ENCODE measurements at regions not wholly inside any gene's neighbourhood (a gene's known extent, or its start where the extent isn't known, plus 50 kb on each side); places are given as distances from the start of the nearest gene placed in this dataset.
"Not testable (repeated sequence)": the region's sequence is repeated elsewhere in the genome, so short reads cannot be mapped to it uniquely, and the experiment has no call there.

- ATAC-seq (ENCODE audit: low read depth in 2 of 2) (no peak), DNase-seq (no peak)
- Mint-ChIP-seq H3K4me3 (no peak overlapping the region), H3K27ac (no peak overlapping the region), H3K27me3 (peaks cover under 1 to 21% (median 7%) of the 10 kb centered on the region in 3 donors), H3K9me3 (peaks cover 0 to 6% (median 3%) of the 10 kb centered on the region in 7 donors), H3K36me3 (peaks cover 0 to 5% of the 10 kb centered on the region in 2 donors), H3K4me1 (no peaks in the 10 kb centered on the region)
These were observed 76.3 kb upstream of the ID2 start for GRCh38 chr2:8605351-8606065.

GRCh38 chr2:8606226-8606625, 75.6 kb upstream of the ID2 start:
- Mint-ChIP-seq H3K4me1 (no peaks in the 10 kb centered on the region), H3K36me3 (peaks cover 0 to 12% of the 10 kb centered on the region in 2 donors), H3K9me3 (peaks cover 5 to 13% (median 9%) of the 10 kb centered on the region in 7 donors), H3K27me3 (peaks cover 4 to 28% (median 14%) of the 10 kb centered on the region in 3 donors), H3K27ac (peak overlapping the region in 1 of 6 donors; percentile 60), H3K4me3 (no peak overlapping the region)
- ATAC-seq (ENCODE audit: low read depth in 2 of 2) (no peak), DNase-seq (no peak)

- DNase-seq, result no peak
- Mint-ChIP-seq H3K27ac (no peak overlapping the region), H3K36me3 (peaks cover 0 to 13% of the 10 kb centered on the region in 2 donors), H3K4me1 (no peaks in the 10 kb centered on the region), H3K4me3 (no peak overlapping the region), H3K27me3 (peaks cover 4 to 31% (median 21%) of the 10 kb centered on the region in 3 donors), H3K9me3 (peaks cover 5 to 15% (median 9%) of the 10 kb centered on the region in 7 donors)
- no peak for ATAC-seq (ENCODE audit: low read depth in 2 of 2)
These were observed 75.0 kb upstream of the ID2 start for GRCh38 chr2:8606649-8607550.

DNA sequence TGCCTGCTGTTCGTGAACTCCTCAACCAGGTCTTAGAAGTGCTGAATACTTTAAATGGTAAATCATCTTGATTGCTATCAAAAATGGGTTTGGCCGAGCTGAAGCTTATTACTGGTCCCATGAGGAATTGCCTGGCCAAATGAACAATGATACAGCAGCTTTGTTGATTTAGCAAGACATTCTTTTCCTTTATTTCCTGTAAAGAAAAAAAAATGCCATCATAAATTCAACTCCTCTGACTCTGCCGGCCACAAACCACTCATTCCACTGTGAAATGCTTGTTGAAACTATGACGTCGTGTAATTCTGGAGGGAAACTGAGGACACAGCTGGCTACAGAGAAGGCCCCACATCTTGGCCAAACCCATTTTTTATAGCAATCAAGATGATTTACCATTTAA, 74.2 kb upstream of the ID2 start:
- DNase-seq, result no peak
- Mint-ChIP-seq H3K27me3 (peaks cover 4 to 33% (median 22%) of the 10 kb centered on the region in 3 donors), H3K9me3 (peaks cover 5 to 17% (median 9%) of the 10 kb centered on the region in 7 donors), H3K36me3 (peaks cover 0 to 13% of the 10 kb centered on the region in 2 donors), H3K4me1 (no peaks in the 10 kb centered on the region), H3K4me3 (no peak overlapping the region), H3K27ac (no peak overlapping the region)
- ATAC-seq (ENCODE audit: low read depth in 2 of 2), result no peak

DNA sequence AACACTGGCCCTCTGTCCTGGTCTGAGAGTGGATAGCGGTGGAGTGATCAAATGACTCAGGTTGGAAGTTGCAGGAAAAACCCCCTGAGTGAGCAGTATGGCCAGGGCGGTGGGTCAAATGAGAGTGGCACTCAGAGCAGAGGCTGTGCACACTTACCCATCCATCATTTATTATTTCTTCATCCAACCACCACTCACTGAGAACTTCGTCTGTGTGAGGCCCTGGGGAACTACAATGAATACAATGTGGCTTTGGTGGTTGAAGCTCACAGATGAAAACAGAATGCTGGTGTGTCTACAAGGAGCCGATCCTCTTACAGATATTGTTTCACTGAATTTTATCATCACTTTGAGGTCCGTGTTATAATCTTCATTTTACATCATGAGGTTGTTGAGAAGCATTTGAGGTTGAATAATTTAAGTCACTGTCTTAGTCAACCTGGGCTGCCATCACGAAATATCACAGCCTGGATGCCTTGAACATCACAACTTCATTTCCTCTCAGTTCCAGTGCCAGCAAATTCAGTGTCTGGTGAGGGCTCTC, 73.4 kb upstream of the ID2 start:
- ATAC-seq (ENCODE audit: low read depth in 2 of 2), result no peak
- Mint-ChIP-seq H3K4me1 (no peaks in the 10 kb centered on the region), H3K9me3 (peaks cover 5 to 17% (median 9%) of the 10 kb centered on the region in 7 donors), H3K36me3 (peaks cover 0 to 13% of the 10 kb centered on the region in 2 donors), H3K27ac (no peak overlapping the region), H3K27me3 (peaks cover 8 to 33% (median 22%) of the 10 kb centered on the region in 3 donors), H3K4me3 (no peak overlapping the region)
- no peak for DNase-seq

GRCh38 chr2:8609357-8609811, 72.5 kb upstream of the ID2 start:
- no peak for DNase-seq

DNA sequence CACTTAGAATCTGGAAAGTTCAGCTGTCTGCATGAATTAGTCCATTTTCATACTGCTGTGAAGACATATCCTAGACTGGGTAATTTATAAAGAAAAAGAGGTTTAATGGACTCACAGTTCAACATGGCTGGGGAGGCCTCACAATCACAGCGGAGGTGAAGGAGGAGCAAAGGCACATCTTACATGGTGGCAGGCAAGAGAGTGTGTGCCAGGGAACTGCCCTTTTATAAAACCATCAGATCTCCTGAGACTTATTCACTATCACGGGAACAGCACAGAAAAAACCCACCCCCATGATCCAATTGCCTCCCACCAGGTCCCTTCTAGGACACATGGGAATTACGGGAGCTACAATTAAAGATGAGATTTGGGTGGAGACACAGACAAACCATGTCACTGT, 71.1 kb upstream of the ID2 start:
- Mint-ChIP-seq H3K9me3 (peaks cover 5 to 17% (median 10%) of the 10 kb centered on the region in 7 donors), H3K27me3 (peaks cover 18 to 50% (median 44%) of the 10 kb centered on the region in 3 donors), H3K36me3 (peaks cover 0 to 13% of the 10 kb centered on the region in 2 donors)
- not testable (repeated sequence) for H3K4me3 Mint-ChIP-seq; H3K4me1 Mint-ChIP-seq; DNase-seq; H3K27ac Mint-ChIP-seq; ATAC-seq (ENCODE audit: low read depth in 2 of 2)

More at GRCh38 chr2:8609357-8609811, 72.5 kb upstream of the ID2 start:
- Mint-ChIP-seq H3K27me3 (peaks cover 9 to 40% (median 30%) of the 10 kb centered on the region in 3 donors), H3K36me3 (peaks cover 0 to 13% of the 10 kb centered on the region in 2 donors), H3K9me3 (peaks cover 5 to 17% (median 9%) of the 10 kb centered on the region in 7 donors), H3K27ac (no peak overlapping the region), H3K4me3 (no peak overlapping the region), H3K4me1 (no peaks in the 10 kb centered on the region)
- no peak for ATAC-seq (ENCODE audit: low read depth in 2 of 2)

- Mint-ChIP-seq H3K36me3 (peaks cover 0 to 13% of the 10 kb centered on the region in 2 donors), H3K4me3 (no peak overlapping the region), H3K9me3 (peaks cover 5 to 17% (median 10%) of the 10 kb centered on the region in 7 donors), H3K4me1 (no peaks in the 10 kb centered on the region), H3K27me3 (peaks cover 22 to 50% (median 49%) of the 10 kb centered on the region in 3 donors), H3K27ac (no peak overlapping the region)
- ATAC-seq (ENCODE audit: low read depth in 2 of 2) (no peak), DNase-seq (no peak)
These were observed 70.6 kb upstream of the ID2 start for GRCh38 chr2:8611246-8611645.

- H3K9me3 Mint-ChIP-seq, result peaks cover 5 to 17% (median 10%) of the 10 kb centered on the region in 7 donors
- peaks cover 0 to 13% of the 10 kb centered on the region in 2 donors for H3K36me3 Mint-ChIP-seq
- peaks cover 22 to 53% (median 50%) of the 10 kb centered on the region in 3 donors for H3K27me3 Mint-ChIP-seq
- H3K4me3 Mint-ChIP-seq, result no peak overlapping the region
- ATAC-seq (ENCODE audit: low read depth in 2 of 2), result no peak
- DNase-seq, result no peak
- H3K27ac Mint-ChIP-seq, result no peak overlapping the region
- no peaks in the 10 kb centered on the region for H3K4me1 Mint-ChIP-seq
These were observed 70.2 kb upstream of the ID2 start for GRCh38 chr2:8611700-8612099.

DNA sequence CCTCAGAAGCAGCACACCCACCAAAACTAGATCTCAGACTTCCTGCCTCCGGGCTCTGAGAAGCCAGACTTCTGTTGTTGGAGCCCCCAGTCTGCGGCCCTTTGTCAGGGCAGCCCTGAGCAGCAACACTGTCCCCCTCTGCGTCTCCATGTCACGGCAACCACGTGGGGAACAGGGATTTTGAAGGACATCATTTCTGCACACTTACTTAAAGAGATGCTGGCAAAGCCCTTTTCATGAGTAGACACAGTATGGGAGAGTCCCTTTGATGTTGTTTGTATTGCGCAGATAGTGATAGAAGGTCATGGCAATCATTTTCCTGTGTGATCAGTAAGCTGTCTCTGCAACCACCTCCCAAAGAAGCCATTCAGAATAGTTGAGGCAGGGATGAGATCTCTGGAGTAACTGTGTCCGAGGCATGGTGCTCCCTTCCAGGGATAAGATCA, 69.1 kb upstream of the ID2 start:
- Mint-ChIP-seq H3K4me3 (no peak overlapping the region), H3K9me3 (peaks cover 5 to 17% (median 10%) of the 10 kb centered on the region in 7 donors), H3K27me3 (peaks cover 22 to 56% (median 43%) of the 10 kb centered on the region in 3 donors), H3K36me3 (peaks cover 0 to 13% of the 10 kb centered on the region in 2 donors), H3K4me1 (no peaks in the 10 kb centered on the region), H3K27ac (no peak overlapping the region)
- no peak for DNase-seq
- ATAC-seq (ENCODE audit: low read depth in 2 of 2), result no peak

- Mint-ChIP-seq H3K27me3 (peaks cover 27 to 62% (median 43%) of the 10 kb centered on the region in 3 donors), H3K9me3 (peaks cover 5 to 17% (median 10%) of the 10 kb centered on the region in 7 donors), H3K36me3 (peaks cover 0 to 13% of the 10 kb centered on the region in 2 donors)
- not testable (repeated sequence) for H3K4me1 Mint-ChIP-seq; H3K4me3 Mint-ChIP-seq; DNase-seq; H3K27ac Mint-ChIP-seq; ATAC-seq (ENCODE audit: low read depth in 2 of 2)
These were observed 68.5 kb upstream of the ID2 start for GRCh38 chr2:8613207-8613999.

- no peaks in the 10 kb centered on the region for H3K4me1 Mint-ChIP-seq
- peaks cover 0 to 13% of the 10 kb centered on the region in 2 donors for H3K36me3 Mint-ChIP-seq
These were observed 67.2 kb upstream of the ID2 start for GRCh38 chr2:8614646-8615045.

More at GRCh38 chr2:8614646-8615045, 67.2 kb upstream of the ID2 start:
- peaks cover 32 to 69% (median 39%) of the 10 kb centered on the region in 3 donors for H3K27me3 Mint-ChIP-seq
- H3K27ac Mint-ChIP-seq, result no peak overlapping the region
- ATAC-seq (ENCODE audit: low read depth in 2 of 2) (no peak), DNase-seq (no peak)
- peaks cover 5 to 17% (median 10%) of the 10 kb centered on the region in 7 donors for H3K9me3 Mint-ChIP-seq
- H3K4me3 Mint-ChIP-seq, result no peak overlapping the region
